HG03064 (cell line): ENCODE measurements at regions not wholly inside any gene's neighbourhood (a gene's known extent, or its start where the extent isn't known, plus 50 kb on each side); places are given as distances from the start of the nearest gene placed in this dataset.

Experiments used
- ATAC-seq: cut with Tn5 transposase; IDR thresholded peaks from one replicate; pipeline ENCODE4 v1.9.1; 2021; ENCODE audit warnings: low read depth; ENCODE audit not compliant: unreplicated experiment

GRCh38 chr16:65185241-65185778, 63.4 kb upstream of the CDH11 start:
- ATAC-seq = no peak

- ATAC-seq = no peak
Observed at GRCh38 chr16:65181071-65181561, 59.3 kb upstream of the CDH11 start.

GRCh38 chr16:65178151-65178550, 56.3 kb upstream of the CDH11 start:
- ATAC-seq = no peak

GRCh38 chr16:65176603-65177002, 54.7 kb upstream of the CDH11 start:
- ATAC-seq = no peak

GRCh38 chr16:65172356-65172755, 50.5 kb upstream of the CDH11 start:
- no peak for ATAC-seq
